Kidney glomerular epithelial cell (primary cell): ENCODE measurements at regions not wholly inside any gene's neighbourhood (a gene's known extent, or its start where the extent isn't known, plus 50 kb on each side); places are given as distances from the start of the nearest gene placed in this dataset.

Source experiments
- DNase-seq: peaks from one replicate; lab custom pipeline; 2025; lab: John Stamatoyannopoulos, UW

GRCh38 chr10:85145966-85146365 is 817.6 kb downstream of the CCSER2 start:
- no peak for DNase-seq

GRCh38 chr10:85147346-85148250 is 819.2 kb downstream of the CCSER2 start:
- DNase-seq, result no peak

- no peak for DNase-seq
These were observed 820.6 kb downstream of the CCSER2 start for GRCh38 chr10:85148693-85149640.

- DNase-seq, result no peak
These were observed 821.4 kb downstream of the CCSER2 start for GRCh38 chr10:85149766-85150165.

GRCh38 chr10:85151506-85151905 is 823.1 kb downstream of the CCSER2 start:
- no peak for DNase-seq

GRCh38 chr10:85152496-85152895 is 824.1 kb downstream of the CCSER2 start:
- DNase-seq, result no peak

- no peak for DNase-seq
These were observed 824.5 kb downstream of the CCSER2 start for GRCh38 chr10:85152911-85153310.

GRCh38 chr10:85157206-85157605 is 828.8 kb downstream of the CCSER2 start:
- no peak for DNase-seq

- no peak for DNase-seq
These were observed 839.9 kb downstream of the CCSER2 start for GRCh38 chr10:85168243-85168642.

GRCh38 chr10:85170026-85170425 is 841.6 kb downstream of the CCSER2 start:
- no peak for DNase-seq

GRCh38 chr10:85175635-85176034 is 847.2 kb downstream of the CCSER2 start:
- no peak for DNase-seq

- DNase-seq, result no peak
These were observed 849.4 kb downstream of the CCSER2 start for GRCh38 chr10:85177767-85178166.

GRCh38 chr10:85187047-85187446 is 858.7 kb downstream of the CCSER2 start:
- DNase-seq, result no peak

GRCh38 chr10:85188770-85189484 is 860.5 kb downstream of the CCSER2 start:
- DNase-seq, result no peak

GRCh38 chr10:85193796-85194195 is 865.4 kb downstream of the CCSER2 start:
- no peak for DNase-seq

GRCh38 chr10:85194706-85195105 is 866.3 kb downstream of the CCSER2 start:
- no peak for DNase-seq

- no peak for DNase-seq
These were observed 867.2 kb downstream of the CCSER2 start for GRCh38 chr10:85195596-85195995.

- DNase-seq, result no peak
These were observed 876.4 kb downstream of the CCSER2 start for GRCh38 chr10:85204814-85205213.

- DNase-seq, result no peak
These were observed 884.1 kb downstream of the CCSER2 start for GRCh38 chr10:85212526-85212925.

- DNase-seq, result no peak
These were observed 885.1 kb downstream of the CCSER2 start for GRCh38 chr10:85213493-85213892.

- DNase-seq, result no peak
These were observed 893.9 kb downstream of the CCSER2 start for GRCh38 chr10:85222300-85222699.

- DNase-seq, result no peak
These were observed 896.1 kb downstream of the CCSER2 start for GRCh38 chr10:85224366-85224940.
